Activated naive CD4-positive, alpha-beta T cell treated with Interleukin-2 at 50 U/mL for 16 hours (primary cell): ENCODE measurements at regions not wholly inside any gene's neighbourhood (a gene's known extent, or its start where the extent isn't known, plus 50 kb on each side); places are given as distances from the start of the nearest gene placed in this dataset.

ENCODE experiments used
- DNase-seq: peaks from one replicate; pipeline ENCODE4 v3.0.0-alpha.2; 2020

GRCh38 chr9:551986-552929 lies 289.2 kb upstream of the DMRT1 start:
- no peak for DNase-seq

GRCh38 chr9:555493-555892 lies 286.0 kb upstream of the DMRT1 start:
- DNase-seq = no peak

GRCh38 chr9:556199-556598 lies 285.3 kb upstream of the DMRT1 start:
- DNase-seq = no peak

- no peak for DNase-seq
Measured at GRCh38 chr9:556675-557074, 284.8 kb upstream of the DMRT1 start.

DNA sequence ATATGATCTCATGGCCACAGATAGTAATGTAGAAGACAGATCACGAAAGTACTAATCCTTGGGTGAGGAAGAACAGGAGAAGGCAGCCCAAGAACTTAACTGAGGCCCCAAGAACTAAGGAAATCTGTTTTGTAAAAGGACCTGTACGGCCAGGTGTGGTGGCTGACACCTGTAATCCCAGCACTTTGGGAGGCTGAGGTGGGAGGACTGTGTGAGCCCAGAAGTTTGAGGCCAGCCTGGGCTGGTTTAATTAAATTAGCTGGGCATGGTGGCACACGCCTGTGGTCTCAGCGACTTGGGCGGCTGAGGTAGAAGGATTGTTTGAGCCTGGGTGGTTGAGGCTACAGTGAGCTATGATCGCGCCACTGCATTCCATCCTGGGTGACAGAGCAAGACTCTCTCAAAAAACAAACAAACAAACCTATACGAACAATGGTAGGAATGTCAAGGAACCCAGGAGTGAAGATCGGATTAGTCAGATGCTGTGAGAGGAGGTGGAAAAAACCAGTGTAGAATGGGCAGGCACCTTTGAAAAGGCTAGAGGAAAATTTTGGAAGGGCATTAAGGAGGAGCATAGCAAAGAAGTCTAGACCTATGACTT lies 283.8 kb upstream of the DMRT1 start:
- DNase-seq = no peak

GRCh38 chr9:561427-561826 lies 280.1 kb upstream of the DMRT1 start:
- no peak for DNase-seq

- no peak for DNase-seq
Measured at GRCh38 chr9:563200-563599, 278.3 kb upstream of the DMRT1 start.

GRCh38 chr9:565528-565927 lies 276.0 kb upstream of the DMRT1 start:
- DNase-seq = no peak

GRCh38 chr9:567128-567746 lies 274.3 kb upstream of the DMRT1 start:
- DNase-seq = no peak

- no peak for DNase-seq
Measured at GRCh38 chr9:567747-568305, 273.7 kb upstream of the DMRT1 start.

DNA sequence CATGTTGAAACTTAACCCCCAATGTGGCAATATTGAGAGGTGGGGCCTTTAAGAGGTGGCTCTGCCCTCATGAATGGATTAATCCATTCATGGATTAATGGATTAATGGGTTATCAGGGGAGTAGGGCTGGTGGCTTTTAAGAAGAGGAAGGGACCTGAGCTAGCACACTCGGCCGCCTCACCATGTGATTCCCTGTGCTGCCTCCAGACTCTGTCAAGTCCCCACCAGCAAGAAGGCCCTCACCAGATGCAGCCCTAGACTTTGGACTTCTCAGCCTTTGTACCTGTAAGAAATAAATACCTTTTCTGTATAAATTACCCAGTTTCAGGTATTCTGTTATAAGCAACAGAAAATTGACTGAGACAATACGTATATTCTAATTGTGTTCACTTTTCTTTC lies 272.2 kb upstream of the DMRT1 start:
- no peak for DNase-seq

DNA sequence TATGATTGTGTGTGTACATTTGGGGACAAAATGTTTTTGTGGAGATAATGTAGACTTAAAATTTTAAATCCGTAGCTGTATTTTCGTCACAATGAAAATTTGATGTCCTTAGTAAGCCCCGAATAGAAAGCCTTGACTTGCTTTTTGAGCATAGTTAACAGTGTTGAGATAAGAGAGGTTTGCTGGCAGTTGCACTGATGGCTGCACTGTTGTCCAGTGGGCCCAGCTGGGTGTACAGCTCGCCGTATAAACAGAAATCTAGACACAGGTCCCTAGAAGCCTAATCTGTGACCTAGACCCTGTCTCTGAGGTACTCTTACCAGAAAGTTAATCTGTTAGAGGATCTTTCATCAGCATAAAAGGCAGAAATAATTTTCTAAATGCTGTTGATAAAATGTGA lies 271.3 kb upstream of the DMRT1 start:
- no peak for DNase-seq

GRCh38 chr9:571066-571465 lies 270.4 kb upstream of the DMRT1 start:
- DNase-seq = no peak

DNA sequence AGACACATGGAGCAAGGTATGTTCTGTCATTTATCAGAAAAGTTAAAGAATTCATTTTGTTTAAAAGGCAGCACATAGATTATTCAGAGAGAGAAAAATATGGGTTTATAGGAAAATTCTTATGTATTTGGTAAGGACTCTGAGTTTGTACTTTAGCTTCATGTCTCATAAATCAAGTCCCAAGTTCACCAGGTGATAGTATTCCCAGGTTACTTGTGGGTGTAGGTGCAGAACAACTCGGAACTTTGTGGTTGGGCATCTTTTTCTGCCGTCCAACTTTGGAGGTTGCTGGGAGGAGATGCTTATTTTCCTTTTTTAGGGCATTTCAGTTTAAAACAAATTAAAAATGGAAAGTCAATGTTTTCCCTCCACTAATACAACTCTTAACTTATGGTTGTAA lies 269.8 kb upstream of the DMRT1 start:
- DNase-seq = no peak

GRCh38 chr9:573691-574410 lies 267.6 kb upstream of the DMRT1 start:
- DNase-seq = no peak

- DNase-seq = no peak
Measured at GRCh38 chr9:575139-575538, 266.4 kb upstream of the DMRT1 start.

- DNase-seq = no peak
Measured at GRCh38 chr9:580652-581342, 260.7 kb upstream of the DMRT1 start.

DNA sequence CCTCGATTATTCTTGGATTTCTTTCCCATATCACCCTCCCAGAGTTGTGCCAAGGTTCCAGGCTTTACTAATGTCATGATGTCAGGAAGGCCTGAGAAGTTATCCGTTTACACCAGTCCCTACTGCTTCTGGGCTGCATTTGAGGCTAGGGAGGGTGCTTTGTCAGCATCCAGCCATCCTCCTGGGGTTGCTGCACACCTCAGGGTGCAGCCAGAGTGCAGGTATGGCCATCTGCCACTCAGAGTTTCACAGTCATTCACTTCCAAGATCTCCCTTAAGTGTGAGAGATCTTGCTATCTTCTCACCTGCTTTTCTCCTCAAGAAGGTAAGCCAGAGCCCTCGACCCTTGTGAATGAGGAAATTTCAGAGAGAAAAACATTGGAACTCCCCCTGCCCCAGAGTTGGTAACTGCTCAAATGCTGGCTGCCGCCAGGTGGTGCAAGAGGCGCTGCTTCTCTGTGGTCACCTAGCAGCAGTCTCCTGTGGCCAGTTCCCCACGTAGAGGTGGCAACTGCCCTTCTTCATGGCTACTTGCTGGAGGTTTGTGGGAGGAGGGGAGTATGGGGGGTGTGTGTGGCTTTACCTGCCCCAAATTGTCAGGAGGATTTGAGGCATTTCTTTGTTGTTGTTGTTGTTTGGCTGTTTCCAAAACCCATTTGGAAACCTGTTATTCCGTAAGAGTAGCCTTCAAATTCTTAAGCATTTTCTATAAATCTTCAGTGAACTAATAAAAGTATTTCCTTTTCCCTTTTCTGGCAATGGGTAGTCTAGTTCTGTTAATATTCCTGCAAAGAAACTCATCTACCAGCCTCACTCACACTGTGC lies 259.6 kb upstream of the DMRT1 start:
- DNase-seq = no peak

DNA sequence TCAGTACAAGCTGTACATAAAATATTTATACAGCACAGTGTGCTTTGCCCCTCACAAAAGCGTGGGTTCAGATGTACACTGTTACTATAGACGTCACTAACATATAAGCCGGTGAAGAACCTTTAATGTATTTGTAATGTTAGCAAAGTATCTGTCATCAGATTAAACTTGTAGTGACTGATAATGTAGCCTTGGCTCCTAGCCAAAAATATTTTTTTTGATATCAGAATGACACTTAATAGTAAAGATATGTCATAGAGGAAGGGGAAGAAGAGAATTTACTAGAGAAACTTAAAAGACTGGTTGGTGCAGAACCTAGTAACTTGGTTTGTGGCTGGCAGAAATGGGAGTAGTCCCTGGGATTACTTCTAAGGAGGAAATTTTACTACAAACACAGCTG lies 258.7 kb upstream of the DMRT1 start:
- DNase-seq = no peak

- DNase-seq = no peak
Measured at GRCh38 chr9:587527-587926, 254.0 kb upstream of the DMRT1 start.

- DNase-seq = no peak
Measured at GRCh38 chr9:588981-589380, 252.5 kb upstream of the DMRT1 start.

- DNase-seq = no peak
Measured at GRCh38 chr9:589723-590122, 251.8 kb upstream of the DMRT1 start.
